Hepatocyte (in vitro differentiated cells): ENCODE measurements at regions not wholly inside any gene's neighbourhood (a gene's known extent, or its start where the extent isn't known, plus 50 kb on each side); places are given as distances from the start of the nearest gene placed in this dataset. TPM values are rescaled to one million over a fixed set of nuclear protein-coding genes. Genes with fewer than 3 reads are reported as not detected.

ENCODE experiments used
- DNase-seq: peaks from one replicate; pipeline ENCODE4 v3.0.0-alpha.2; 2016; ENCODE audit warnings: low spot score
- H2AFZ ChIP-seq: fragments of 200-600 bp; sonication (generic); 2 replicates; pipeline ENCODE4 v1.6.0; 2016; ENCODE audit warnings: antibody characterized with exemption, mild to moderate bottlenecking
- H3K27ac ChIP-seq: fragments of 200-600 bp; sonication (generic); 2 replicates; pipeline ENCODE4 v1.5.1; 2016; ENCODE audit warnings: mild to moderate bottlenecking
- H3K27me3 ChIP-seq: fragments of 200-600 bp; sonication (generic); 2 replicates; pipeline ENCODE4 v1.6.1; 2016
- H3K36me3 ChIP-seq: fragments of 200-600 bp; sonication (generic); replicated peaks from 2 replicates; pipeline ENCODE4 v1.5.1; 2016; ENCODE audit warnings: low read depth; ENCODE audit not compliant: insufficient read depth
- H3K4me1 ChIP-seq: fragments of 200-600 bp; sonication (generic); 2 replicates; pipeline ENCODE4 v1.5.1; 2016; ENCODE audit warnings: mild to moderate bottlenecking, moderate library complexity; ENCODE audit not compliant: insufficient read depth
- H3K4me2 ChIP-seq: fragments of 200-600 bp; sonication (generic); 2 replicates; pipeline ENCODE4 v1.6.0; 2016
- H3K4me3 ChIP-seq: fragments of 200-600 bp; sonication (generic); 2 replicates; pipeline ENCODE4 v1.5.1; 2016; ENCODE audit warnings: mild to moderate bottlenecking
- H3K79me2 ChIP-seq: fragments of 200-600 bp; sonication (generic); 2 replicates; pipeline ENCODE4 v1.6.0; 2017; ENCODE audit warnings: mild to moderate bottlenecking
- H3K9me2 ChIP-seq: fragments of 200-600 bp; sonication (generic); replicated peaks from 2 replicates; pipeline ENCODE4 v1.6.0; 2017; ENCODE audit warnings: mild to moderate bottlenecking; ENCODE audit not compliant: insufficient read depth
- H3K9me3 ChIP-seq: fragments of 200-600 bp; sonication (generic); 2 replicates; pipeline ENCODE4 v1.5.1; 2016; ENCODE audit warnings: low read depth, mild to moderate bottlenecking
- H4K20me1 ChIP-seq: fragments of 200-600 bp; sonication (generic); 2 replicates; pipeline ENCODE4 v1.6.0; 2016; ENCODE audit warnings: mild to moderate bottlenecking; ENCODE audit not compliant: insufficient read depth, poor library complexity, severe bottlenecking
- EZH2 ChIP-seq: fragments of 200-600 bp; sonication (generic); IDR thresholded peaks from 2 replicates; pipeline ENCODE4 v1.6.1; 2016; ENCODE audit warnings: antibody characterized with exemption, mild to moderate bottlenecking, borderline replicate concordance
- EZH2phosphoT487 ChIP-seq: fragments of 200-600 bp; sonication (generic); IDR thresholded peaks from one replicate; pipeline ENCODE4 v1.6.1; 2018; ENCODE audit warnings: antibody characterized with exemption, mild to moderate bottlenecking, low read depth, moderate library complexity; ENCODE audit not compliant: unreplicated experiment, severe bottlenecking
- WGBS: methylation state at CpG from one replicate; pipeline ENCODE4 v1.1.6; 2016; ENCODE audit warnings: low lambda C conversion rate; ENCODE audit errors: missing lambda C conversion rate; 5-methylcytosine and 5-hydroxymethylcytosine counted together
- small RNA-seq: library from RNA; depleted of rRNA; stranded (forward); fragments of <200 nt; gene quantifications from one replicate; pipeline ENCODE3, GENCODE V24; 2014
- TF ChIP-seq, protein P1 (sequence below): fragments of 200-600 bp; sonication (generic); IDR thresholded peaks from 2 replicates; pipeline ENCODE4 v1.5.1; 2016; ENCODE audit warnings: antibody characterized with exemption, mild to moderate bottlenecking; ENCODE audit not compliant: poor library complexity

DNA sequence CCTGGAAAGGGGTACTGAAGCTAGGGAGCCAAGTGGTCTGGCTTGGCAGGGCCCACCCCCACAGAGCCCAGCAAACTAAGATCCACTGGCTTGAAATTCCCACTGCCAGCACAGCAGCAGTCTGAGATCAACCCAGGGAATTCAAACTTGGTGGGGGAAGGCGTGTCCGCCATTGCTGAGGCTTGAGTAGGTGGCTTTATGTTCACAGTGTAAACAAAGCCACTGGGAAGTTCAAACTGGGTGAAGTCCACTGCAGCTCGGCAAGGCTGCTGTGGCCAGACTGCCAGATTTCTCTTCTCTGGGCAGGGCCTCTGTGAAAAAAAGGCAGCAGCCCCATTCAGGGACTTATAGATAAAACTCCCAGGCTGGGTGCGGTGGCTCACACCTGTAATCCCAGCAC lies 58.9 kb downstream of the TFDP3 start:
- H3K4me3 ChIP-seq, result no peak overlapping the region
- H4K20me1 ChIP-seq, result no peaks in the 10 kb centered on the region
- 66% methylated on average over 4 of the region's 4 CpGs for WGBS
- no peak for DNase-seq
- no peaks in the 10 kb centered on the region for H3K36me3 ChIP-seq
- no peaks in the 10 kb centered on the region for H3K4me1 ChIP-seq
- TF ChIP-seq, protein P1, sequence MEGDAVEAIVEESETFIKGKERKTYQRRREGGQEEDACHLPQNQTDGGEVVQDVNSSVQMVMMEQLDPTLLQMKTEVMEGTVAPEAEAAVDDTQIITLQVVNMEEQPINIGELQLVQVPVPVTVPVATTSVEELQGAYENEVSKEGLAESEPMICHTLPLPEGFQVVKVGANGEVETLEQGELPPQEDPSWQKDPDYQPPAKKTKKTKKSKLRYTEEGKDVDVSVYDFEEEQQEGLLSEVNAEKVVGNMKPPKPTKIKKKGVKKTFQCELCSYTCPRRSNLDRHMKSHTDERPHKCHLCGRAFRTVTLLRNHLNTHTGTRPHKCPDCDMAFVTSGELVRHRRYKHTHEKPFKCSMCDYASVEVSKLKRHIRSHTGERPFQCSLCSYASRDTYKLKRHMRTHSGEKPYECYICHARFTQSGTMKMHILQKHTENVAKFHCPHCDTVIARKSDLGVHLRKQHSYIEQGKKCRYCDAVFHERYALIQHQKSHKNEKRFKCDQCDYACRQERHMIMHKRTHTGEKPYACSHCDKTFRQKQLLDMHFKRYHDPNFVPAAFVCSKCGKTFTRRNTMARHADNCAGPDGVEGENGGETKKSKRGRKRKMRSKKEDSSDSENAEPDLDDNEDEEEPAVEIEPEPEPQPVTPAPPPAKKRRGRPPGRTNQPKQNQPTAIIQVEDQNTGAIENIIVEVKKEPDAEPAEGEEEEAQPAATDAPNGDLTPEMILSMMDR, result no peak
- no peak overlapping the region for H3K4me2 ChIP-seq
- no peaks in the 10 kb centered on the region for H3K9me3 ChIP-seq
- no peaks in the 10 kb centered on the region for H3K79me2 ChIP-seq
- H2AFZ ChIP-seq, result no peak overlapping the region
- no peaks in the 10 kb centered on the region for H3K27me3 ChIP-seq
- H3K9me2 ChIP-seq, result no peaks in the 10 kb centered on the region
- H3K27ac ChIP-seq, result no peak overlapping the region

DNA sequence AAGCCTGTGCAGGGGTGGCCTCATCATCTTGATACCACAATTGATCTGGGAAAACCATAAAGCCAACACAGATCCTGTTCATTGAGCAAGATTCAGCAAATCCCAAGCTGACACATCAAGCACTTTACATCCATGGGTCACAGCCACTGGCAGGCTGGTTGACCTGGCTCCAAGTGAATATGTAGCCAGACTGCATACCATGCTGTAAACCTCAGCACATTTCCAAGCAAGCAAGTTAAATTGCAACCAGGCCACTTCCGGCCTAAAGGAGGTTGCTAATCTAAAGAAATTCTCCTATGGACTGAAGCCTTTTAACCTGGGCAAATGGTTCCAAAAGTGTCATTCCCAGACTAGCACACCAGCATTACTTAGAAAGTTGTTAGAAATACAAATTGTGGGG lies 54.4 kb upstream of the USP26 start:
- Histone ChIP-seq H3K9me2 (no peaks in the 10 kb centered on the region), H3K4me2 (no peak overlapping the region), H3K27me3 (no peaks in the 10 kb centered on the region), H4K20me1 (no peaks in the 10 kb centered on the region), H3K27ac (peak overlapping the region; percentile 81), H3K4me3 (no peak overlapping the region), H3K4me1 (no peaks in the 10 kb centered on the region), H3K79me2 (no peaks in the 10 kb centered on the region), H3K9me3 (no peaks in the 10 kb centered on the region), H2AFZ (no peak overlapping the region), H3K36me3 (no peaks in the 10 kb centered on the region)
- TF ChIP-seq EZH2phosphoT487, result no peak
- TF ChIP-seq, protein P1, result no peak
- TF ChIP-seq EZH2, result no peak
- peak; percentile 32 for DNase-seq
- 75% methylated on average over 1 of the region's 1 CpG for WGBS

DNA sequence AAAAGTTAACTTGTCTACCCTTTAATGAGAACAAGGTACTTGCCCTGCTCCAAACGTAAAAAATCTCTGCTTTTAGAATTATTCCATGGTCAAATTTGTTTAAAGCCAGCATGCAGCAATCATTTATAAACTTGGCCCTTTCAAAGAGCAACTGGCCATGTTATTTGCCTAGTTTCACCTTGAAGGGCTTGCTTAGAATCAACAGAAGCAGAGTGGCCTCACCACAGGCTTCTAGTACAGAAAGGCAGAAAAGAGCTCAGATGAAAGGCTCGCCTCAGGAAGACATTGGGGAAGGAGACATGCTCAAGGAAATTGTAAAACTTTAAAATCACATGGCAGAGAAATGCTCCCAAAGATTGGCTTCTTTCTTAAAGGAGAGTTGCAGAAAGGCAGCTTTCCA lies 53.8 kb upstream of the USP26 start:
- Histone ChIP-seq H3K27ac (peak overlapping the region; percentile 81), H3K36me3 (no peaks in the 10 kb centered on the region), H3K4me2 (no peak overlapping the region), H3K9me3 (no peaks in the 10 kb centered on the region), H3K27me3 (no peaks in the 10 kb centered on the region), H2AFZ (no peak overlapping the region), H3K79me2 (no peaks in the 10 kb centered on the region), H3K9me2 (no peaks in the 10 kb centered on the region), H3K4me3 (no peak overlapping the region), H4K20me1 (no peaks in the 10 kb centered on the region), H3K4me1 (no peaks in the 10 kb centered on the region)
- 46% methylated on average over 2 of the region's 2 CpGs for WGBS
- DNase-seq, result no peak
- TF ChIP-seq EZH2phosphoT487, result no peak
- TF ChIP-seq, protein P1, result no peak
- no peak for TF ChIP-seq EZH2

Small RNA genes lying in the stretch of these regions (small RNA-seq; reads per million reads assigned to genes)
- gene RF00393, result not detected
